Parathyroid adenoma (tissue), 2 donors: ENCODE measurements at regions not wholly inside any gene's neighbourhood (a gene's known extent, or its start where the extent isn't known, plus 50 kb on each side); places are given as distances from the start of the nearest gene placed in this dataset.

Source experiments
- H2AFZ ChIP-seq: fragments of 300-600 bp; sonication (generic); one replicate; pipeline ENCODE4 v1.7.0; 2017; ENCODE audit warnings: antibody characterized with exemption, mild to moderate bottlenecking
- H3K27ac ChIP-seq: fragments of 300-600 bp; sonication (generic); one replicate; pipeline ENCODE4 v1.7.0; 2017
- H3K27me3 ChIP-seq: fragments of 300-600 bp; sonication (generic); one replicate; pipeline ENCODE4 v1.7.0; 2017; ENCODE audit warnings: low read length; ENCODE audit not compliant: control insufficient read depth, insufficient read depth
- H3K36me3 ChIP-seq: fragments of 300-600 bp; sonication (generic); one replicate; pipeline ENCODE4 v1.7.0; 2017; ENCODE audit warnings: low read length; ENCODE audit not compliant: control insufficient read depth, insufficient read depth
- H3K4me1 ChIP-seq: fragments of 300-600 bp; sonication (generic); one replicate; pipeline ENCODE4 v1.7.0; 2017; ENCODE audit warnings: control low read depth
- H3K4me2 ChIP-seq: fragments of 300-600 bp; sonication (generic); one replicate; pipeline ENCODE4 v1.7.0; 2017; ENCODE audit warnings: low read length
- H3K4me3 ChIP-seq: fragments of 300-600 bp; sonication (generic); one replicate; pipeline ENCODE4 v1.7.0; 2017; ENCODE audit warnings: low read depth, low read length
- H3K79me2 ChIP-seq: fragments of 300-600 bp; sonication (generic); one replicate; pipeline ENCODE4 v1.7.0; 2017; ENCODE audit warnings: control low read depth
- H3K9ac ChIP-seq: fragments of 300-600 bp; sonication (generic); one replicate; pipeline ENCODE4 v1.7.0; 2017; ENCODE audit warnings: mild to moderate bottlenecking
- H3K9me3 ChIP-seq: fragments of 300-600 bp; sonication (generic); one replicate; pipeline ENCODE4 v1.7.0; 2017; ENCODE audit warnings: low read length; ENCODE audit not compliant: control insufficient read depth
- TF ChIP-seq, protein P1 (sequence below): fragments of 300-600 bp; sonication (generic); IDR thresholded peaks from one replicate; pipeline ENCODE4 v1.7.0; 2017; ENCODE audit warnings: antibody characterized with exemption, mild to moderate bottlenecking
- donor health status: primary hyperparathyroidism.

DNA sequence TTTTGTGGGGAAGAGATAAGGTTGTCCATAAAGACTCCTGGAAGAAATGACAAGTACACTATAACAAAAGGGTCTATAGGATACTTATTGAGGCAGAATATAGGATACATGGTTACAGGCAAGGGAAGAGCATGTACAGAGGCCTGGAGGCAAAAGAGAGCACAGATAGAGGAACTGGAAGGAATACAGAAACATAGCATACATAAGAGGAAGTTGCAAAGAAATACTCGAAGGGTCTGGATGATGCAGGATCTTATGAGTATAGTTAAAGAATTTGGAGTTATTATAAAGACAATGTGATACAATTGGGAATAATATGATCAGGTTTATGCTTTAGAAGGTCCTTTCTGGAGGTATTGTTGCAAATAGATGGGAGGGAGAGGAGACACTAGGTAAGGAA, 592.7 kb upstream of the POU3F2 start:
- Histone ChIP-seq H2AFZ (no peak overlapping the region), H3K9ac (no peak overlapping the region), H3K4me1 (no peaks in the 10 kb centered on the region), H3K36me3 (no peaks in the 10 kb centered on the region), H3K79me2 (no peaks in the 10 kb centered on the region), H3K27ac (no peak overlapping the region), H3K27me3 (no peaks in the 10 kb centered on the region), H3K4me2 (no peak overlapping the region), H3K9me3 (no peaks in the 10 kb centered on the region), H3K4me3 (no peak overlapping the region)
- TF ChIP-seq, protein P1, sequence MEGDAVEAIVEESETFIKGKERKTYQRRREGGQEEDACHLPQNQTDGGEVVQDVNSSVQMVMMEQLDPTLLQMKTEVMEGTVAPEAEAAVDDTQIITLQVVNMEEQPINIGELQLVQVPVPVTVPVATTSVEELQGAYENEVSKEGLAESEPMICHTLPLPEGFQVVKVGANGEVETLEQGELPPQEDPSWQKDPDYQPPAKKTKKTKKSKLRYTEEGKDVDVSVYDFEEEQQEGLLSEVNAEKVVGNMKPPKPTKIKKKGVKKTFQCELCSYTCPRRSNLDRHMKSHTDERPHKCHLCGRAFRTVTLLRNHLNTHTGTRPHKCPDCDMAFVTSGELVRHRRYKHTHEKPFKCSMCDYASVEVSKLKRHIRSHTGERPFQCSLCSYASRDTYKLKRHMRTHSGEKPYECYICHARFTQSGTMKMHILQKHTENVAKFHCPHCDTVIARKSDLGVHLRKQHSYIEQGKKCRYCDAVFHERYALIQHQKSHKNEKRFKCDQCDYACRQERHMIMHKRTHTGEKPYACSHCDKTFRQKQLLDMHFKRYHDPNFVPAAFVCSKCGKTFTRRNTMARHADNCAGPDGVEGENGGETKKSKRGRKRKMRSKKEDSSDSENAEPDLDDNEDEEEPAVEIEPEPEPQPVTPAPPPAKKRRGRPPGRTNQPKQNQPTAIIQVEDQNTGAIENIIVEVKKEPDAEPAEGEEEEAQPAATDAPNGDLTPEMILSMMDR = no peak

DNA sequence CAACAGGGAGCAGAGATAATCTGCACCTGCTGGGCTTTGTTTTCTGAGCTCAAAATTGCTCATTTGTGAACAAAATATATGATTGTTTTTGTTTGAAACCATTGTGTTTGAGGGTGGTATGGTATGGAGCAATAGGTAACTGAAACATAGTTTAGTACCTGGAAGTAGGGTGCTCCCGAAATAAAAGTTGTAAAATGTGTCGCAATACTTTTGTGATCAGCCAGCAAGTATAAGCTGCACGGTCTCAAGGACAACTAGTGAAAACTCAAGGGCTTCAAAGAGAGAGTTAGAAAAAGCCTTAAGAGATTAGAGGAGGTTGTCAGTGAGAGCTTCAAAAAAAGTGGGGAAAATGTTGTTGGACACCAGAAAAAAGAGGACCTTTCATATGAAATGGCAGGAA, 579.8 kb upstream of the POU3F2 start:
- TF ChIP-seq, protein P1 = no peak

DNA sequence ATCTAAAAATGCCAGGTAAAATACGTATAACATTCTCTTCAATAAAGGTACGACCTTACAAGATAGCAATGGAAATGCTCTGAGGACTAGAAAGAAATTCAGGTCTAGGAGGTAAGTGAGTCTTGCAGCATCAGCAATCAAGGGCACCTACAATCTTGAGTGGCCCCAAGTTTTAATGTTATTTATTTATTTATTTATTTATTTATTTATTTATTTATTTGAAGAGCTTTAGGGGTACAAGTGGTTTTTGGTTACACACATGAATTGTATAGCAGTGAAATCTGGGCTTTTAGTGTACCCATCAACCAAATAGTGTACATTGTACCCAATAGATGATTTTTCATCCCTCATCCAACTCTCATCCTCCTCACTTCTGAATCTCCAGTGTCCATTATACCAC, 574.0 kb upstream of the POU3F2 start:
- H3K4me1 ChIP-seq = no peaks in the 10 kb centered on the region
- no peaks in the 10 kb centered on the region for H3K9me3 ChIP-seq
- H3K4me2 ChIP-seq = no peak overlapping the region
- no peak overlapping the region for H2AFZ ChIP-seq
- no peaks in the 10 kb centered on the region for H3K36me3 ChIP-seq
- H3K27me3 ChIP-seq = no peaks in the 10 kb centered on the region
- no peak overlapping the region for H3K27ac ChIP-seq
- no peak overlapping the region for H3K9ac ChIP-seq
- H3K79me2 ChIP-seq = no peaks in the 10 kb centered on the region
- no peak overlapping the region for H3K4me3 ChIP-seq
- TF ChIP-seq, protein P1 = no peak

More for the DNA sequence above, 579.8 kb upstream of the POU3F2 start:
- no peak overlapping the region for H2AFZ ChIP-seq
- no peaks in the 10 kb centered on the region for H3K79me2 ChIP-seq
- H3K27ac ChIP-seq = no peak overlapping the region
- H3K9ac ChIP-seq = no peak overlapping the region
- H3K27me3 ChIP-seq = no peaks in the 10 kb centered on the region
- no peaks in the 10 kb centered on the region for H3K36me3 ChIP-seq
- no peaks in the 10 kb centered on the region for H3K9me3 ChIP-seq
- H3K4me2 ChIP-seq = no peak overlapping the region
- H3K4me1 ChIP-seq = no peaks in the 10 kb centered on the region
- H3K4me3 ChIP-seq = no peak overlapping the region

DNA sequence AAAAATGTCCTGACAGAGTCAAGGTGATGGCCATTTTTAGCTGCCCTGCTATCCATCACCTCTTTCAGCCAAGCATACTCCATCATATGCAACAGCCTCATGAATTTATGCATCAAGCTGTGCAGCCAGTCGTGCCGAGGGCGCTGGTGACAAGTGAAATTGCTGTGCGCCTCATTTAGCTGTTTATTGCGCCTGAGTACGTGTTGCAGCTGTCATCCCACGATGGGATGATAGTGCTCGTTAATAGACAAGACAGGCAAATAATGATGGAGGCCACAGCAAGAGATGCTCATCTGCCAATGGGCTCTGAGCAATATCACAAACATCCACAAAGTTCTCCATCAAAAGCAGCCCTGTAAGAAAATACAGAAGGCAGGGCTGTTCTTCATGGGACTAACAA, 562.3 kb upstream of the POU3F2 start:
- no peaks in the 10 kb centered on the region for H3K27me3 ChIP-seq
- no peaks in the 10 kb centered on the region for H3K4me1 ChIP-seq
- H3K4me3 ChIP-seq = no peak overlapping the region
- no peak overlapping the region for H3K27ac ChIP-seq
- H2AFZ ChIP-seq = no peak overlapping the region
- TF ChIP-seq, protein P1 = no peak
- H3K9ac ChIP-seq = no peak overlapping the region
- H3K36me3 ChIP-seq = no peaks in the 10 kb centered on the region
- no peaks in the 10 kb centered on the region for H3K79me2 ChIP-seq
- H3K4me2 ChIP-seq = no peak overlapping the region
- no peaks in the 10 kb centered on the region for H3K9me3 ChIP-seq

DNA sequence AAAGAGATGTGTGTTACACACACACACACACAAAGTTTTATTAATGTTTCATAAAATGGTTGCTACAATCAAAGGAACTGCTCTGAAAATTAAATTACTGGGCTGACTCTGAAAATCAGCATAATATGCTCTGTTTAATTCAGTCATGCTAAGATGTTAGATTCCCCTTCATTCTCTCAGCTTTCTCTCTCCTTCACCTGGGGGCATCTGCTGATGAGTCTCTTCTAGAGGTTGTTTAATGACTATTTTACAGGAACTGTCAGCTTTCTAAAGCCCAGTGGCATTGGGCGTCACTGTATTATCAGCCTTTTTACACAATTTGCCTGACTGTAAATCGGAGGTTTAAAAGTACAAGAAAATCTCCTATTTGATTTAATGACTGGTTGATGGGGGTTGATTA, 559.7 kb upstream of the POU3F2 start:
- no peak overlapping the region for H3K27ac ChIP-seq
- TF ChIP-seq, protein P1 = no peak
- H3K4me3 ChIP-seq = no peak overlapping the region
- H3K27me3 ChIP-seq = no peaks in the 10 kb centered on the region
- H3K9ac ChIP-seq = no peak overlapping the region
- H3K79me2 ChIP-seq = no peaks in the 10 kb centered on the region
- H3K9me3 ChIP-seq = no peaks in the 10 kb centered on the region
- no peaks in the 10 kb centered on the region for H3K36me3 ChIP-seq
- H3K4me2 ChIP-seq = no peak overlapping the region
- H3K4me1 ChIP-seq = no peaks in the 10 kb centered on the region
- no peak overlapping the region for H2AFZ ChIP-seq
